ENCODE measurements at regions not wholly inside any gene's neighbourhood (a gene's known extent, or its start where the extent isn't known, plus 50 kb on each side); places are given as distances from the start of the nearest gene placed in this dataset.

DNA sequence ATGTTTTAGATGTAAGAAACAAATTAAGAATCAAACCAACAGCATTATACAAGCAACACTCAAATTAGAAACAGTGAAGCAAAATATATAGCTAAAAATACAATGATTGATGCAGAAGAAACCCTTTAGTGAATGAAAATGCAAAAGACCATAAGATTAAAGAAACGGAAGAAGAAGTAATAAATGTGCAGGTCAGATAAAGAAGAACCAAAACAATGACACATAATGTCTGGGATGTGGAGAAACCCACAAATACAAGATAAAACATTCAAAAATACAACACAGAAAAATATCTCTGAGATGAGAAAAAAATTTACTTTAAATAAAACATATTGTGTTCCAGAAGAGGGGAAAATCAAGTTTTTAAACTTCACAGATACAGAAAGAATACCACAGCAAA lies 73.4 kb upstream of the AVPR1A start:
- no peak overlapping the region for H3K9ac ChIP-seq (ENCODE audit: low read length)
- H3K9me3 ChIP-seq (ENCODE audit: insufficient read depth, low read depth, low read length), result no peaks in the 10 kb centered on the region
- H3K4ac ChIP-seq (ENCODE audit: low read depth, low read length), result no peak overlapping the region
- no peak overlapping the region for H2AFZ ChIP-seq (ENCODE audit: insufficient read depth, low read length, poor library complexity)
- no peak overlapping the region for H3K23ac ChIP-seq (ENCODE audit: low read length)
- H3K4me2 ChIP-seq (ENCODE audit: low read length), result no peak overlapping the region
- H3K36me3 ChIP-seq (ENCODE audit: control insufficient read depth in 1 of 2, insufficient read depth in 2 of 2, low read length in 2 of 2), result no peaks in the 10 kb centered on the region
- no peak overlapping the region for H3K18ac ChIP-seq (ENCODE audit: low read length)
- H2BK120ac ChIP-seq (ENCODE audit: insufficient read depth, low read length, poor library complexity), result no peak overlapping the region
- WGBS (ENCODE audit: extremely low coverage, insufficient coverage, insufficient read length), result no CpG with 5 or more reads among the region's 1 CpG
- H3K4me1 ChIP-seq (ENCODE audit: control insufficient read depth in 1 of 2, insufficient read depth in 2 of 2, low read length in 2 of 2), result no peaks in the 10 kb centered on the region
- no peak overlapping the region for H2BK12ac ChIP-seq (ENCODE audit: low read length)
- no peak overlapping the region for H3K4me3 ChIP-seq (ENCODE audit: low read depth, low read length)
- no peaks in the 10 kb centered on the region for H3K27me3 ChIP-seq (ENCODE audit: insufficient read depth, low read length)
- H3K27ac ChIP-seq (ENCODE audit: low read depth, low read length), result no peak overlapping the region
- DNase-seq, result no peak
- no peak overlapping the region for H4K8ac ChIP-seq (ENCODE audit: low read depth, low read length)
- H4K12ac ChIP-seq (ENCODE audit: low read depth, low read length), result no peak overlapping the region
- no peaks in the 10 kb centered on the region for H3K79me1 ChIP-seq (ENCODE audit: low read length)
- H3K79me2 ChIP-seq (ENCODE audit: control insufficient read depth, insufficient read depth, low read length, poor library complexity), result no peaks in the 10 kb centered on the region
- H2AK5ac ChIP-seq (ENCODE audit: low read length), result no peak overlapping the region
- H2BK5ac ChIP-seq (ENCODE audit: low read depth, low read length, poor library complexity), result no peak overlapping the region
- no peak overlapping the region for H3K14ac ChIP-seq (ENCODE audit: low read length)
- H4K91ac ChIP-seq (ENCODE audit: low read depth, low read length), result no peak overlapping the region

DNA sequence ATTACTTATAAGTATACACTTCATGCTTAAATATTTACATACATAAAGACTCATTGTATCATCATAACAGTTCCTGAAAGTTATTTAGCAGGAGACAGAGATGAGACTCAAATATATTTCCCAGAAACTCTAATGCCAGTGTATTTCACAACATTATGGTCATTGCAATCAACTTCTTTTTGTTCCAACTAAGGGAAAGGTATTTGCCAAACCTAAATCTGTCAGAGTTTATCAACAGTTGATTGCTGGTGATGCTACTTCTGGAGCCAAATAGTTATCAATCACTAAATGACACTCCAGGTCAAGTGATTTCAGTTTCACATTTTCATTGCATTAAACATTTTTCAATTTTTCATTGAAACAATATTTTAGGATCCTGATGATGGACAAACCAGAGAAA lies 72.1 kb upstream of the AVPR1A start:
- no peak overlapping the region for H3K9ac ChIP-seq (ENCODE audit: low read length)
- H3K4ac ChIP-seq (ENCODE audit: low read depth, low read length), result no peak overlapping the region
- H3K79me2 ChIP-seq (ENCODE audit: control insufficient read depth, insufficient read depth, low read length, poor library complexity), result no peaks in the 10 kb centered on the region
- no peak for DNase-seq
- H3K23ac ChIP-seq (ENCODE audit: low read length), result no peak overlapping the region
- no peak overlapping the region for H4K12ac ChIP-seq (ENCODE audit: low read depth, low read length)
- H3K27ac ChIP-seq (ENCODE audit: low read depth, low read length), result no peak overlapping the region
- H2BK5ac ChIP-seq (ENCODE audit: low read depth, low read length, poor library complexity), result no peak overlapping the region
- no peaks in the 10 kb centered on the region for H3K4me1 ChIP-seq (ENCODE audit: control insufficient read depth in 1 of 2, insufficient read depth in 2 of 2, low read length in 2 of 2)
- no peaks in the 10 kb centered on the region for H3K27me3 ChIP-seq (ENCODE audit: insufficient read depth, low read length)
- H2BK120ac ChIP-seq (ENCODE audit: insufficient read depth, low read length, poor library complexity), result no peak overlapping the region
- H3K79me1 ChIP-seq (ENCODE audit: low read length), result no peaks in the 10 kb centered on the region
- H3K18ac ChIP-seq (ENCODE audit: low read length), result no peak overlapping the region
- H3K9me3 ChIP-seq (ENCODE audit: insufficient read depth, low read depth, low read length), result no peaks in the 10 kb centered on the region
- no peak overlapping the region for H3K14ac ChIP-seq (ENCODE audit: low read length)
- H2AK5ac ChIP-seq (ENCODE audit: low read length), result no peak overlapping the region
- H2AFZ ChIP-seq (ENCODE audit: insufficient read depth, low read length, poor library complexity), result no peak overlapping the region
- H3K4me2 ChIP-seq (ENCODE audit: low read length), result no peak overlapping the region
- H3K36me3 ChIP-seq (ENCODE audit: control insufficient read depth in 1 of 2, insufficient read depth in 2 of 2, low read length in 2 of 2), result no peaks in the 10 kb centered on the region
- H4K8ac ChIP-seq (ENCODE audit: low read depth, low read length), result no peak overlapping the region
- no peak overlapping the region for H2BK12ac ChIP-seq (ENCODE audit: low read length)
- no peak overlapping the region for H4K91ac ChIP-seq (ENCODE audit: low read depth, low read length)
- H3K4me3 ChIP-seq (ENCODE audit: low read depth, low read length), result no peak overlapping the region

GRCh38 chr12:63222582-63222981 lies 71.6 kb upstream of the AVPR1A start:
- Histone ChIP-seq H2BK120ac (ENCODE audit: insufficient read depth, low read length, poor library complexity) (no peak overlapping the region), H2BK5ac (ENCODE audit: low read depth, low read length, poor library complexity) (no peak overlapping the region)

DNA sequence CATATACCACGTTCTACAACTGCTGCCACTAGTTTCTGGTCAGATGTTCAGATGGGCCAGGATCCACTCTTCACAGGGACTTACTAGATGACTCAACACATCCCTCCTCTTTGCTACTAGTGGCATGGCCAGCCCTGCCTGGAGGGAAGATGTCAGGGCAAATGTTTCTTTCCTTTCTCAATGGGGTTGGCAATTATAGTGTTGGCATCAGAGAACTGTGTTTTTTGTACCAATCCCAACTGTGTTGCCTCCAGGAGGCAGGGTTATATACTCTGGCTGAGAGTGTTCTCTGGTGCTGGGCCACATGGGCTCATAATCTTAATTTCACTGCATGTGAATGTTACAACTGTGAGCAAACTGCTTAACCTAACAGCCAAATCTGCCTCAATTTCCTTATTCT lies 69.9 kb upstream of the AVPR1A start:
- no peak overlapping the region for H4K12ac ChIP-seq (ENCODE audit: low read depth, low read length)
- H2AFZ ChIP-seq (ENCODE audit: insufficient read depth, low read length, poor library complexity), result no peak overlapping the region
- no peak overlapping the region for H3K4me2 ChIP-seq (ENCODE audit: low read length)
- H3K27ac ChIP-seq (ENCODE audit: low read depth, low read length), result no peak overlapping the region
- H2AK5ac ChIP-seq (ENCODE audit: low read length), result no peak overlapping the region
- H3K14ac ChIP-seq (ENCODE audit: low read length), result no peak overlapping the region
- no peaks in the 10 kb centered on the region for H3K36me3 ChIP-seq (ENCODE audit: control insufficient read depth in 1 of 2, insufficient read depth in 2 of 2, low read length in 2 of 2)
- H3K4me1 ChIP-seq (ENCODE audit: control insufficient read depth in 1 of 2, insufficient read depth in 2 of 2, low read length in 2 of 2), result no peaks in the 10 kb centered on the region
- H3K4me3 ChIP-seq (ENCODE audit: low read depth, low read length), result no peak overlapping the region
- no peaks in the 10 kb centered on the region for H3K79me1 ChIP-seq (ENCODE audit: low read length)
- no peak overlapping the region for H3K23ac ChIP-seq (ENCODE audit: low read length)
- H2BK5ac ChIP-seq (ENCODE audit: low read depth, low read length, poor library complexity), result no peak overlapping the region
- H3K9me3 ChIP-seq (ENCODE audit: insufficient read depth, low read depth, low read length), result no peaks in the 10 kb centered on the region
- H2BK120ac ChIP-seq (ENCODE audit: insufficient read depth, low read length, poor library complexity), result no peak overlapping the region
- no peak overlapping the region for H4K91ac ChIP-seq (ENCODE audit: low read depth, low read length)
- no peak overlapping the region for H4K8ac ChIP-seq (ENCODE audit: low read depth, low read length)
- whole genome bisulfite sequencing (ENCODE audit: extremely low coverage, insufficient coverage, insufficient read length), result no CpG with 5 or more reads among the region's 1 CpG
- no peak overlapping the region for H3K4ac ChIP-seq (ENCODE audit: low read depth, low read length)
- no peak overlapping the region for H2BK12ac ChIP-seq (ENCODE audit: low read length)
- no peaks in the 10 kb centered on the region for H3K27me3 ChIP-seq (ENCODE audit: insufficient read depth, low read length)
- H3K18ac ChIP-seq (ENCODE audit: low read length), result no peak overlapping the region
- H3K9ac ChIP-seq (ENCODE audit: low read length), result no peak overlapping the region
- no peak for DNase-seq
- H3K79me2 ChIP-seq (ENCODE audit: control insufficient read depth, insufficient read depth, low read length, poor library complexity), result no peaks in the 10 kb centered on the region

More at GRCh38 chr12:63222582-63222981, 71.6 kb upstream of the AVPR1A start:
- Histone ChIP-seq H4K12ac (ENCODE audit: low read depth, low read length) (no peak overlapping the region), H3K79me1 (ENCODE audit: low read length) (no peaks in the 10 kb centered on the region), H3K27ac (ENCODE audit: low read depth, low read length) (no peak overlapping the region), H4K91ac (ENCODE audit: low read depth, low read length) (no peak overlapping the region), H3K9me3 (ENCODE audit: insufficient read depth, low read depth, low read length) (no peaks in the 10 kb centered on the region), H3K4ac (ENCODE audit: low read depth, low read length) (no peak overlapping the region), H2AFZ (ENCODE audit: insufficient read depth, low read length, poor library complexity) (no peak overlapping the region), H3K27me3 (ENCODE audit: insufficient read depth, low read length) (no peaks in the 10 kb centered on the region), H3K4me1 (ENCODE audit: control insufficient read depth in 1 of 2, insufficient read depth in 2 of 2, low read length in 2 of 2) (no peaks in the 10 kb centered on the region), H3K4me2 (ENCODE audit: low read length) (no peak overlapping the region), H2AK5ac (ENCODE audit: low read length) (no peak overlapping the region), H3K9ac (ENCODE audit: low read length) (no peak overlapping the region), H3K14ac (ENCODE audit: low read length) (no peak overlapping the region), H3K36me3 (ENCODE audit: control insufficient read depth in 1 of 2, insufficient read depth in 2 of 2, low read length in 2 of 2) (no peaks in the 10 kb centered on the region), H4K8ac (ENCODE audit: low read depth, low read length) (no peak overlapping the region), H3K4me3 (ENCODE audit: low read depth, low read length) (no peak overlapping the region), H3K18ac (ENCODE audit: low read length) (no peak overlapping the region), H2BK12ac (ENCODE audit: low read length) (no peak overlapping the region), H3K79me2 (ENCODE audit: control insufficient read depth, insufficient read depth, low read length, poor library complexity) (no peaks in the 10 kb centered on the region), H3K23ac (ENCODE audit: low read length) (no peak overlapping the region)
- no peak for DNase-seq
- no CpG with 5 or more reads among the region's 3 CpGs for WGBS (ENCODE audit: extremely low coverage, insufficient coverage, insufficient read length)
